H1 (cell line): ENCODE measurements at regions not wholly inside any gene's neighbourhood (a gene's known extent, or its start where the extent isn't known, plus 50 kb on each side); places are given as distances from the start of the nearest gene placed in this dataset.

Source experiments
- CTCF ChIA-PET: fragments of 300-600 bp; sonication (Branson Sonifier 250); formaldehyde crosslinking; loops from one replicate; lab custom pipeline; 2021; ENCODE audit not compliant: partially characterized antibody; lab: Charles Lee
- POLR2A ChIA-PET: fragments of 300-600 bp; sonication (Branson Sonifier 250); formaldehyde crosslinking; loops from one replicate; lab custom pipeline; 2021; ENCODE audit warnings: inconsistent platforms; ENCODE audit not compliant: partially characterized antibody; lab: Charles Lee
- DNase-seq, 2 experiments: peaks; one replicate each; pipeline versions ENCODE4 v3.0.0 to v3.0.0-alpha.2; 2010 to 2022; ENCODE audit warnings: low spot score in 2 of 2, low read depth in 1 of 2, mixed read lengths in 1 of 2
- FAIRE-seq: peaks from 2 replicates; lab custom pipeline; 2011; peaks lifted over from hg19 to GRCh38; lab: Jason Lieb, UNC
- H2AFZ ChIP-seq: 2 replicates; pipeline ENCODE4 v1.8.1; 2012; ENCODE audit warnings: low read length, inconsistent platforms
- H2AK5ac ChIP-seq: 2 replicates; pipeline ENCODE4 v1.6.1; 2013; ENCODE audit warnings: low read depth, low read length
- H2BK120ac ChIP-seq: replicated peaks from 2 replicates; pipeline ENCODE3; 2013; ENCODE audit warnings: low read depth, low read length, inconsistent platforms
- H2BK12ac ChIP-seq: 2 replicates; pipeline ENCODE4 v1.6.1; 2013; ENCODE audit warnings: low read depth, low read length
- H2BK15ac ChIP-seq: 2 replicates; pipeline ENCODE4 v1.6.1; 2013; ENCODE audit warnings: low read length
- H2BK20ac ChIP-seq: 2 replicates; pipeline ENCODE4 v1.6.1; 2013; ENCODE audit warnings: low read length
- H2BK5ac ChIP-seq: 2 replicates; pipeline ENCODE4 v1.6.1; 2013; ENCODE audit warnings: low read depth, low read length
- H3K14ac ChIP-seq: 2 replicates; pipeline ENCODE4 v1.6.1; 2013; ENCODE audit warnings: inconsistent platforms; ENCODE audit not compliant: insufficient read length
- H3K18ac ChIP-seq: 2 replicates; pipeline ENCODE4 v1.6.1; 2013; ENCODE audit warnings: low read length; ENCODE audit errors: extremely low read depth
- H3K23ac ChIP-seq: 2 replicates; pipeline ENCODE4 v1.6.1; 2013; ENCODE audit warnings: inconsistent platforms; ENCODE audit not compliant: insufficient read length
- H3K23me2 ChIP-seq: 2 replicates; pipeline ENCODE4 v1.6.1; 2013; ENCODE audit warnings: low read depth, low read length
- H3K27ac ChIP-seq: 2 replicates; pipeline ENCODE4 v1.6.1; 2011; ENCODE audit warnings: low read depth, low read length, inconsistent platforms
- H3K27me3 ChIP-seq, 4 experiments: replicated peaks in 1 of 4; 1 replicate in 1 of 4; 2 replicates in 3 of 4; pipeline versions ENCODE4 v1.6.1 to v1.8.1; 2011 to 2013; ENCODE audit warnings: low read length in 3 of 4, mild to moderate bottlenecking in 3 of 4, inconsistent platforms in 2 of 4, mixed read lengths in 2 of 4, moderate library complexity in 1 of 4; ENCODE audit not compliant: control insufficient read depth in 3 of 4, insufficient read depth in 3 of 4; ENCODE audit errors: extremely low read depth in 1 of 4
- H3K36me3 ChIP-seq, 4 experiments: 2 replicates each; pipeline versions ENCODE4 v1.6.1 to v1.8.1; 2011 to 2013; ENCODE audit warnings: mild to moderate bottlenecking in 4 of 4, low read length in 3 of 4, moderate library complexity in 2 of 4, control low read depth in 1 of 4, inconsistent platforms in 1 of 4; ENCODE audit not compliant: insufficient read depth in 4 of 4, control insufficient read depth in 2 of 4
- H3K4ac ChIP-seq: replicated peaks from 2 replicates; pipeline ENCODE3; 2013; ENCODE audit warnings: low read length, low read depth, mixed read lengths, inconsistent platforms; ENCODE audit not compliant: insufficient read length
- H3K4me1 ChIP-seq, 4 experiments: replicated peaks in 1 of 4; 1 replicate in 1 of 4; 2 replicates in 3 of 4; pipeline versions ENCODE4 v1.6.1 to v1.8.1; 2011 to 2013; ENCODE audit warnings: low read length in 3 of 4, inconsistent platforms in 2 of 4, mixed read lengths in 1 of 4; ENCODE audit not compliant: insufficient read depth in 4 of 4, control insufficient read depth in 3 of 4
- H3K4me2 ChIP-seq, 2 experiments: 2 replicates each; pipeline versions ENCODE4 v1.6.1 to v1.8.1; 2011 to 2013; ENCODE audit warnings: low read depth in 2 of 2, low read length in 2 of 2, control low read depth in 1 of 2, inconsistent platforms in 1 of 2, mild to moderate bottlenecking in 1 of 2; ENCODE audit not compliant: insufficient read depth in 1 of 2
- H3K4me3 ChIP-seq, 4 experiments: fragments of 200-600, 300-600 bp in 1 of 4; sonication (generic), shearing (Covaris generic), sonication (Bioruptor Twin) in 1 of 4; 2 replicates each; pipeline versions ENCODE4 v1.5.1 to v1.8.1; 2011 to 2016; ENCODE audit warnings: low read length in 4 of 4, low read depth in 3 of 4, control low read depth in 2 of 4, inconsistent platforms in 2 of 4, mild to moderate bottlenecking in 2 of 4, mixed read lengths in 1 of 4, moderate library complexity in 1 of 4; ENCODE audit not compliant: insufficient read depth in 2 of 4; ENCODE audit errors: extremely low read depth in 1 of 4
- H3K56ac ChIP-seq: replicated peaks from 2 replicates; pipeline ENCODE3; 2013; ENCODE audit warnings: low read depth, mild to moderate bottlenecking, mixed read lengths, low read length, inconsistent platforms; ENCODE audit not compliant: insufficient read length
- H3K79me1 ChIP-seq: 2 replicates; pipeline ENCODE4 v1.6.1; 2013; ENCODE audit warnings: low read depth, low read length, control low read depth
- H3K79me2 ChIP-seq, 2 experiments: 2 replicates each; pipeline versions ENCODE4 v1.6.1 to v1.8.1; 2012 to 2013; ENCODE audit warnings: low read length in 2 of 2, mild to moderate bottlenecking in 2 of 2, inconsistent platforms in 1 of 2; ENCODE audit not compliant: insufficient read depth in 2 of 2, control insufficient read depth in 1 of 2
- H3K9ac ChIP-seq, 4 experiments: replicated peaks in 1 of 4; 1 replicate in 1 of 4; 2 replicates in 3 of 4; pipeline versions ENCODE4 v1.6.1 to v1.8.1; 2011 to 2013; ENCODE audit warnings: low read depth in 3 of 4, low read length in 3 of 4, control low read depth in 2 of 4, mild to moderate bottlenecking in 2 of 4, moderate library complexity in 2 of 4, inconsistent platforms in 1 of 4; ENCODE audit errors: extremely low read depth in 1 of 4
- H3K9me3 ChIP-seq, 2 experiments: 2 replicates each; pipeline versions ENCODE4 v1.6.1 to v1.8.1; 2012 to 2013; ENCODE audit warnings: mild to moderate bottlenecking in 2 of 2, moderate library complexity in 2 of 2, control low read depth in 1 of 2, inconsistent platforms in 1 of 2, low read depth in 1 of 2, low read length in 1 of 2, mixed read lengths in 1 of 2; ENCODE audit not compliant: insufficient read depth in 2 of 2
- H4K20me1 ChIP-seq, 2 experiments: replicated peaks in 1 of 2; 2 replicates each; pipeline versions ENCODE3 to v1.8.1; 2011 to 2013; ENCODE audit warnings: inconsistent platforms in 2 of 2, low read length in 2 of 2, mild to moderate bottlenecking in 1 of 2; ENCODE audit not compliant: insufficient read depth in 2 of 2, control insufficient read depth in 1 of 2
- H4K5ac ChIP-seq: 2 replicates; pipeline ENCODE4 v1.6.1; 2013; ENCODE audit warnings: low read length, low read depth, mixed read lengths, inconsistent platforms; ENCODE audit not compliant: insufficient read length
- H4K8ac ChIP-seq: 2 replicates; pipeline ENCODE4 v1.8.0; 2013; ENCODE audit warnings: mild to moderate bottlenecking, moderate library complexity, low read length, inconsistent platforms; ENCODE audit not compliant: insufficient read depth; ENCODE audit errors: extremely low read depth
- H4K91ac ChIP-seq: replicated peaks from 2 replicates; pipeline ENCODE3; 2013; ENCODE audit warnings: low read length, mixed read lengths, inconsistent platforms; ENCODE audit not compliant: insufficient read length
- NANOG ChIP-seq: IDR thresholded peaks from 2 replicates; pipeline ENCODE4 v1.6.1; 2011; ENCODE audit warnings: low read length, low read depth, mild to moderate bottlenecking, inconsistent platforms; ENCODE audit not compliant: insufficient read depth, poor library complexity, severe bottlenecking
- WGBS, 2 experiments: shearing (Covaris generic) in 1 of 2; methylation state at CpG; one replicate each; pipeline versions ENCODE4 v1.1.6 to v1.1.7; 2013 to 2015; ENCODE audit warnings: low lambda C conversion rate in 2 of 2, mixed read lengths in 2 of 2, inconsistent platforms in 1 of 2, low coverage in 1 of 2, missing lambda C conversion rate in 1 of 2; ENCODE audit not compliant: insufficient replicate concordance in 2 of 2, insufficient coverage in 1 of 2, insufficient read length in 1 of 2; ENCODE audit errors: extremely low coverage in 1 of 2, missing lambda C conversion rate in 1 of 2; 5-methylcytosine and 5-hydroxymethylcytosine counted together
- TF ChIP-seq, protein P1 (sequence below): IDR thresholded peaks from 2 replicates; pipeline ENCODE4 v1.6.1; 2011; ENCODE audit warnings: low read length, improper control_type of control experiment

DNA sequence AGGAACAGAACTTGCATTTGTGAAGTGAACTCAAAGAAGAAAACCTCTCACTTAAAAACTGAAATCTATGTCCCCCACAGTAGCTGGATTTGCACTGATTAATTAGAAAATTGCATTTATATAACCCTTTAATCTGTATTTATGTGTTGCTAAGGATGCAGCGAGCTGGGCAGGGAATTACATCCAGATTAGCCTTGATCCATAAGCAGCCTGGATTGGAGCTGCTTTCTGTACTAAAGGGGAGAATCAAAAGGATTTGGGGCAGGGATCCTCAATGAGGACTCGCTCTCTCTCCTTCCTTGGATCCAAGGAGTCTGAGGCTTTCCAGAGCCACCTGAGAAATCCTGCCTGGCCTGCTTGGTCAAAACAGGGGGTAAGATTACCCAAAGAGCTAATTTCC, 125.9 kb downstream of the TLE3 start:
- no peaks in the 10 kb centered on the region; the same call in 1 of the 2 replicates for H3K23me2 ChIP-seq
- no peak overlapping the region for H2BK20ac ChIP-seq
- TF ChIP-seq, protein P1, sequence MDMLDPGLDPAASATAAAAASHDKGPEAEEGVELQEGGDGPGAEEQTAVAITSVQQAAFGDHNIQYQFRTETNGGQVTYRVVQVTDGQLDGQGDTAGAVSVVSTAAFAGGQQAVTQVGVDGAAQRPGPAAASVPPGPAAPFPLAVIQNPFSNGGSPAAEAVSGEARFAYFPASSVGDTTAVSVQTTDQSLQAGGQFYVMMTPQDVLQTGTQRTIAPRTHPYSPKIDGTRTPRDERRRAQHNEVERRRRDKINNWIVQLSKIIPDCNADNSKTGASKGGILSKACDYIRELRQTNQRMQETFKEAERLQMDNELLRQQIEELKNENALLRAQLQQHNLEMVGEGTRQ: no peak
- no peak for TF ChIP-seq NANOG
- no peak overlapping the region for H3K4ac ChIP-seq
- no peak overlapping the region for H2BK120ac ChIP-seq
- H4K8ac ChIP-seq: no peak overlapping the region
- H3K36me3 ChIP-seq: no peaks in the 10 kb centered on the region
- H3K79me1 ChIP-seq: no peaks in the 10 kb centered on the region
- no peak overlapping the region for H3K4me3 ChIP-seq
- H3K4me2 ChIP-seq: no peak overlapping the region
- CTCF ChIA-PET: interaction anchor here (0.9 to 1.1 kb wide), 3 partner anchors 12 to 541 kb away, joined by 3 read pairs; no protein-coding TSS in a partner anchor
- H3K27ac ChIP-seq: no peak overlapping the region
- no peak overlapping the region for H2BK5ac ChIP-seq
- H3K79me2 ChIP-seq: no peaks in the 10 kb centered on the region
- H2BK12ac ChIP-seq: no peak overlapping the region
- H2BK15ac ChIP-seq: no peak overlapping the region
- no peak overlapping the region for H4K91ac ChIP-seq
- H4K20me1 ChIP-seq: peaks cover 0 to 2% of the 10 kb centered on the region in 2 experiments
- DNase-seq (no peak), FAIRE-seq (no peak)
- H3K56ac ChIP-seq: no peak overlapping the region
- no peaks in the 10 kb centered on the region; a peak in 1 of 7 replicates for H3K4me1 ChIP-seq
- H3K9me3 ChIP-seq: no peaks in the 10 kb centered on the region
- H3K23ac ChIP-seq: no peak overlapping the region
- H3K9ac ChIP-seq: no peak overlapping the region
- POLR2A ChIA-PET: no interaction called here
- no peak overlapping the region for H2AK5ac ChIP-seq
- H3K27me3 ChIP-seq: no peaks in the 10 kb centered on the region
- WGBS, 2 experiments: 83% methylated on average over 2 of the region's 2 CpGs; no CpG with 5 or more reads in 1 of the 2 experiments
- no peak overlapping the region for H3K18ac ChIP-seq
- H2AFZ ChIP-seq: no peak overlapping the region
- H4K5ac ChIP-seq: no peak overlapping the region
- H3K14ac ChIP-seq: no peak overlapping the region
